Epithelial cell of esophagus (primary cell): ENCODE measurements at regions not wholly inside any gene's neighbourhood (a gene's known extent, or its start where the extent isn't known, plus 50 kb on each side); places are given as distances from the start of the nearest gene placed in this dataset.

Source experiments
- DNase-seq: peaks from one replicate; pipeline ENCODE4 v3.0.0; 2010; ENCODE audit warnings: low read depth
- H3K4me3 ChIP-seq: 2 replicates; pipeline ENCODE4 v1.5.1; 2011; ENCODE audit warnings: mild to moderate bottlenecking, low read length, control low read depth
- TF ChIP-seq, protein P1 (sequence below): IDR thresholded peaks from 2 replicates; pipeline ENCODE4 v1.5.1; 2011; ENCODE audit warnings: low read depth, mild to moderate bottlenecking, low read length, control low read depth, inconsistent platforms; ENCODE audit not compliant: insufficient read depth; ENCODE audit errors: missing control alignments

DNA sequence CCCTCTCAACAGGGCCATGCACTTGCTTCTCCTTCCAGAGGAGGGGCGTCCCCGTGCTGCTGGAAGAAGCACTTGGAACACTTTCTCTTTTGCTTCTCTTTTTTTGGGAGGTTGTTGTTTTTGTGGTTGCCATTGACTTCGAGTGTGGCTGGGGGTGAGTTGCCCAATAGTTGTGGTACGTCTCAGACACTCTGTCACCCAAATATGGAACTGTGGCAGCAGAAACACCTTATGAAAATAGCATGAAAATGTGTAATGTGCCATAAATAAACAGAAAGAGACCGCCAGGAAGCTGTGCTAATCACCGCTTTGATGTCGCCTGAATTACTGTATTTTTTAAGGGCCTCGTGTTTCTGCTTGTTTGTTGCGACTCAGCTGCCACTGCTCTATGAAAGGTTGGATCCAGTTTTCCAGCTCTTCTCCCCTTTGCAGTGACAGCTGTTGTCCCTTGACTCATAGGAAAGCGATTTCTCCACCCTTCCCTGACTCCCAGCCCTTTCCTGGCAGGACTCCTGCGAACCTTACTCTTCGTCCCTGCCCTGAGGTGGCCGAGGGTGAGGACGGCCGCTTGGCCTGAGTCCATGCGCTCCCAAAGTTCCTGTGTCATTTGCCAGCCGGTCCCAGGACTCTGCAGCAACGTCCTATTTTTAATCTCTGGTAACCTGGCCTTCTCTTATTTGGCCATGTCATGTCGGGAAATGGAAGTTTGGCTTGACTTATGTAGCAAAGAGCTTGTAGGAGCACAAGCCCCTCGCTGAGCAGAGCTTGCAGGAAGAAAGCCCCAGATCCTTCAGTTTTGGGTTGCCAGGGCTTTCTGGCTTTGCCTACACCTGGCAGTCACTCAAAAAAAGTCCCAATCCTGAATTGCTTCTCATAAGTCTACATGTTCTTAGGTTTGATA lies 694.6 kb downstream of the QKI start:
- no peak overlapping the region for H3K4me3 ChIP-seq
- peak; percentile 2 for DNase-seq
- TF ChIP-seq, protein P1, sequence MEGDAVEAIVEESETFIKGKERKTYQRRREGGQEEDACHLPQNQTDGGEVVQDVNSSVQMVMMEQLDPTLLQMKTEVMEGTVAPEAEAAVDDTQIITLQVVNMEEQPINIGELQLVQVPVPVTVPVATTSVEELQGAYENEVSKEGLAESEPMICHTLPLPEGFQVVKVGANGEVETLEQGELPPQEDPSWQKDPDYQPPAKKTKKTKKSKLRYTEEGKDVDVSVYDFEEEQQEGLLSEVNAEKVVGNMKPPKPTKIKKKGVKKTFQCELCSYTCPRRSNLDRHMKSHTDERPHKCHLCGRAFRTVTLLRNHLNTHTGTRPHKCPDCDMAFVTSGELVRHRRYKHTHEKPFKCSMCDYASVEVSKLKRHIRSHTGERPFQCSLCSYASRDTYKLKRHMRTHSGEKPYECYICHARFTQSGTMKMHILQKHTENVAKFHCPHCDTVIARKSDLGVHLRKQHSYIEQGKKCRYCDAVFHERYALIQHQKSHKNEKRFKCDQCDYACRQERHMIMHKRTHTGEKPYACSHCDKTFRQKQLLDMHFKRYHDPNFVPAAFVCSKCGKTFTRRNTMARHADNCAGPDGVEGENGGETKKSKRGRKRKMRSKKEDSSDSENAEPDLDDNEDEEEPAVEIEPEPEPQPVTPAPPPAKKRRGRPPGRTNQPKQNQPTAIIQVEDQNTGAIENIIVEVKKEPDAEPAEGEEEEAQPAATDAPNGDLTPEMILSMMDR: no peak

DNA sequence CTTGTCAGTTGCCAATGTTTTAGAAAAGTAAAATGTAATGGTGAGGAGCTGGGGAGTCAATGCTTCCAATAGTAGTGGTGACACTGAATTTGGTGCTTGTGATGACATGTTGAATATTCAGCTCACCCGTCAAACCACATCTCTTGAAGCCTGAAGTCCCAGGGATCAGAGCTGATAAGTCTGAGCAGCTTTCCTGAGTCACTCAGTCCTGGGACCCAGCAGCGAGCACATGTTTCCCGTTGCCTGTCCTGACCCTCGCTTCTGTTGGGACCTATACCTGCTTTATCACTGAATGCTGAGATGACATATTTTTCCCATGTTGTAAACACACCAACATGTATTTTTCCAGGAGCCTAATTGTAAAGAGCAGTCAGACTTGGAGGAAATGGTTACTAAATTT lies 693.6 kb downstream of the QKI start:
- no peak overlapping the region for H3K4me3 ChIP-seq
- no peak for DNase-seq
- TF ChIP-seq, protein P1: no peak

DNA sequence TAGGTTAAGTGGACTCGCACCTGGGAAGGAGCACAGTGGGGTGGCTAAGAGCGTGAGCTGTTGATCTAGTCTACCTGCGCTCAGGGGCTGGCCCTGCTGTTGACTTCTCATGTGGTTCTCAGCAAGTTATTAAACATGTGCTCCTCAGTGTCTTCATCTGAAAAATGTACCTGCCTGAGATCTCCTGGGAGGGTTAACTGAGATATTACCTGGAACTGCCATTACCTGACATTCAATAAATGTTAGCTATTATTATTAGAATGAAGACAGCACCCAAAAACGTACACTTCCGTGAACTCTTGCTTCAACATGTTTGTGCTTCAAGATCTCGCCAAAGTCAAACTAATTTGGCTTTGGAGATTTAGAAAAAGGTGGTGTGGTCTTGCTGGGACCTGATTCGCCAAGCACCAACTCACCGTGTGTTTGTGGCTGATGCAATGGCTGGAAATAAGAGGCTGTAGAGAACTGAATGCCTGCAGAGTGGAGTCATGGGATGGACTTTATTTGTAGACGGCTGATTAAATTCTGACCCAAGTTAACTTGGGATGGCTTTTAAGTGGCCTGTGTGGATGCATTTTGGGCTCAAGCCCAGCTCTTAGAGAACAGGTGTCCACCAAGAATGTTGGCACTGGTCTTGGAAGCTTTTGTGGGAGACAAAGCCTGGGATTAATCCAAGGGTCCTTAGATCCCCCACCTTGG lies 692.9 kb downstream of the QKI start:
- H3K4me3 ChIP-seq: no peak overlapping the region
- TF ChIP-seq, protein P1: no peak
- no peak for DNase-seq

DNA sequence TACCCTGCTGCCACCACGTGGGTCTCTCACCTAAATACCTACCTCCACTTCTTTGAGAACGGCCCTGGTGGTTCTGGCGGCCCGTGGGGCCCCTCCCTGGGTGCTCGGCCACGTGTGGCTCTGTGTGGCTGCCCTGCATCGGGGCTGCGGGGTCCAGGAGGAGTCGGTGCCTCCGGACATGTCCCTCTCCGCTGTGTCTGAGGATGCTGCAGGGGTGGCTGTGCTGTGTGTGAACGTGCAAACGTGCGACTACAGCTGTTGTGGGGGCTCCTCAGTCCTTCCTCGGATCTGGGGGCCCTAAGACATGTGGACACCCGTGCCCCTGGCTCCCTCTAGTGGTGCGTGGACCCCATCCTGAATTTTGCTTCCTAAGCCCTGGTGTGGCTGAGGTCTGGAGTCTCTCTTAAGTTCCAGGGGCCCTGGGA lies 691.8 kb downstream of the QKI start:
- no peak for DNase-seq
- TF ChIP-seq, protein P1: no peak

DNA sequence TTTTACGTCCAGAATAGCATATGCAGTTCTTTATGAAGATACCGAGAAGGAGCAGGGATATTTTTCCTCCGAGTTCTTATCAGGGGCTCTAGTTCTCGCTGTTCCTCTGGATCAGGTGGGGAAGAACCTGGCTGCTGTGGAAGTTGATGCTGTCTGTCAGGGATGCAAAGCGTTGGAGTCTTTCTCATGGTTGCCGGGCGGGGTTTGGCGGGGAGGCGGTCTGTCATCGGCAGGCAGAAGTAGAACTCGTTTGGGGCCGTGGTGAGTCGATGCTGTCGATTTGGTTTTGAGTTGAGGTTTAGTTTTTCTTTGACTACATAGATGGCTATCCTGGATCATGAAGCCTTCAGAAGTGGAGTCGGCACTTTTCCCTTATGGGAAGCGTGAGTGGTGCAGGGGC lies 691.2 kb downstream of the QKI start:
- TF ChIP-seq, protein P1: no peak
- no peak overlapping the region for H3K4me3 ChIP-seq
- DNase-seq: no peak

More for the DNA sequence above, 691.8 kb downstream of the QKI start:
- no peak overlapping the region for H3K4me3 ChIP-seq

DNA sequence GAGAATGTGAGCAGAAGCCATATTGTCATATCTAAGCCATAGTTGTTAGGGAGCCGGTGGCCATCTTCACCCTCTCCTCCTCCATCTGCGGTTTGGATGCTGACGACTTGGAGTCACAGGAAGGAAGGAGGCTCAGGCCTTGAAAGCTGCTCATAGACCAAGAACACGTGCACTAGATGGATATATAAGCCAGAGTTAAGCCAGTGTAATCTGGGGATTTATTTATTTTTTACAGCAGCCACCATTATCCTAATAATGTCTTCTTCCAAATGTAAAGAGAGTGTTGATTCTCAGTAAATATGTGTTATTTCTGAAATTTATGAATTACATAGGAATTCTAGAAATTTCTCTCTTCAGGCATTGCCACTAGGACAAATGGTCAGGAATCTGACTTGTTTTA lies 689.9 kb downstream of the QKI start:
- TF ChIP-seq, protein P1: no peak
- H3K4me3 ChIP-seq: no peak overlapping the region
- DNase-seq: no peak
